ENCODE measurements at regions not wholly inside any gene's neighbourhood (a gene's known extent, or its start where the extent isn't known, plus 50 kb on each side); places are given as distances from the start of the nearest gene placed in this dataset.
"Not testable (repeated sequence)": the region's sequence is repeated elsewhere in the genome, so short reads cannot be mapped to it uniquely, and the experiment has no call there.

GRCh38 chr14:61146899-61147298, 134.2 kb downstream of the TMEM30B start:
- Histone ChIP-seq H3K9me3 (replicated peaks in 1 of 11) (peaks cover 35 to 48% (median 42%) of the 10 kb centered on the region in 11 experiments), H3K27me3 (no peaks in the 10 kb centered on the region), H3K4me3 (no peak overlapping the region), H3K36me3 (peaks cover 0 to 10% (median 0%) of the 10 kb centered on the region in 11 experiments; a peak in 2 of 22 replicates), H3K9ac (no peak overlapping the region), H4K20me1 (no peaks in the 10 kb centered on the region), H3K4me1 (no peaks in the 10 kb centered on the region), H3K4me2 (no peak overlapping the region), H3K27ac (no peak overlapping the region)
- TF ChIP-seq Cebpa-rat (IDR thresholded peaks at IDR 0.05), result no peak

GRCh38 chr14:61145903-61146481, 135.1 kb downstream of the TMEM30B start:
- Histone ChIP-seq H3K9me3 (replicated peaks in 1 of 11) (peaks cover 35 to 56% (median 47%) of the 10 kb centered on the region in 11 experiments), H3K36me3 (peaks cover 0 to 10% (median 0%) of the 10 kb centered on the region in 11 experiments; a peak in 2 of 22 replicates), H3K9ac (no peak overlapping the region), H3K27me3 (no peaks in the 10 kb centered on the region), H3K27ac (no peak overlapping the region), H3K4me3 (no peak overlapping the region), H4K20me1 (no peaks in the 10 kb centered on the region), H3K4me1 (no peaks in the 10 kb centered on the region), H3K4me2 (no peak overlapping the region)
- no peak for TF ChIP-seq Cebpa-rat (IDR thresholded peaks at IDR 0.05)

- Histone ChIP-seq H3K36me3 (peaks cover 0 to 10% (median 0%) of the 10 kb centered on the region in 11 experiments; a peak in 2 of 22 replicates), H3K4me2 (no peak overlapping the region), H3K9ac (no peak overlapping the region), H3K4me1 (no peaks in the 10 kb centered on the region), H3K27me3 (no peaks in the 10 kb centered on the region), H3K27ac (no peak overlapping the region), H3K4me3 (no peak overlapping the region), H4K20me1 (no peaks in the 10 kb centered on the region), H3K9me3 (replicated peaks in 1 of 11) (peaks cover 35 to 63% (median 47%) of the 10 kb centered on the region in 11 experiments)
- no peak for TF ChIP-seq Cebpa-rat (IDR thresholded peaks at IDR 0.05)
These were observed 135.9 kb downstream of the TMEM30B start for GRCh38 chr14:61145034-61145902.

- H4K20me1 ChIP-seq, H3K4me1 ChIP-seq, H3K4me3 ChIP-seq, H3K4me2 ChIP-seq, H3K27ac ChIP-seq, H3K9ac ChIP-seq, H3K27me3 ChIP-seq: not testable (repeated sequence)
- Histone ChIP-seq H3K36me3 (peaks cover 0 to 10% (median 0%) of the 10 kb centered on the region in 11 experiments; a peak in 2 of 22 replicates), H3K9me3 (replicated peaks in 1 of 11) (peaks cover 35 to 63% (median 47%) of the 10 kb centered on the region in 11 experiments)
These were observed 136.8 kb downstream of the TMEM30B start for GRCh38 chr14:61144117-61145033.

GRCh38 chr14:61140872-61141271, 140.3 kb downstream of the TMEM30B start:
- Histone ChIP-seq H3K9ac (no peak overlapping the region), H3K36me3 (peaks cover 0 to 10% (median 0%) of the 10 kb centered on the region in 11 experiments; a peak in 2 of 22 replicates), H3K27ac (no peak overlapping the region), H3K4me2 (no peak overlapping the region), H4K20me1 (no peaks in the 10 kb centered on the region), H3K27me3 (no peaks in the 10 kb centered on the region), H3K9me3 (replicated peaks in 1 of 11) (peaks cover 47 to 73% (median 65%) of the 10 kb centered on the region in 11 experiments), H3K4me1 (no peaks in the 10 kb centered on the region), H3K4me3 (no peak overlapping the region)
- no peak for TF ChIP-seq Cebpa-rat (IDR thresholded peaks at IDR 0.05)

- Histone ChIP-seq H3K27me3 (no peaks in the 10 kb centered on the region), H3K9me3 (replicated peaks in 1 of 11) (peaks cover 43 to 67% (median 59%) of the 10 kb centered on the region in 11 experiments), H4K20me1 (no peaks in the 10 kb centered on the region), H3K4me3 (no peak overlapping the region), H3K4me2 (no peak overlapping the region), H3K27ac (no peak overlapping the region), H3K4me1 (no peaks in the 10 kb centered on the region), H3K9ac (no peak overlapping the region), H3K36me3 (peaks cover 0 to 10% (median 0%) of the 10 kb centered on the region in 11 experiments; a peak in 2 of 22 replicates)
- no peak for TF ChIP-seq Cebpa-rat (IDR thresholded peaks at IDR 0.05)
These were observed 140.9 kb downstream of the TMEM30B start for GRCh38 chr14:61140271-61140670.

- H3K9ac ChIP-seq, result no peak overlapping the region
- peaks cover 0 to 4% (median 0%) of the 10 kb centered on the region in 11 experiments; a peak in 2 of 22 replicates for H3K36me3 ChIP-seq
- TF ChIP-seq Cebpa-rat (IDR thresholded peaks at IDR 0.05), result no peak
- no peak overlapping the region for H3K4me2 ChIP-seq
- no peak overlapping the region for H3K4me3 ChIP-seq
- H3K27me3 ChIP-seq, result no peaks in the 10 kb centered on the region
- H4K20me1 ChIP-seq, result no peaks in the 10 kb centered on the region
- no peaks in the 10 kb centered on the region for H3K4me1 ChIP-seq
- no peak overlapping the region for H3K27ac ChIP-seq
- H3K9me3 ChIP-seq (replicated peaks in 1 of 11), result peaks cover 31 to 56% (median 47%) of the 10 kb centered on the region in 11 experiments
These were observed 142.0 kb downstream of the TMEM30B start for GRCh38 chr14:61139006-61139599.

- Histone ChIP-seq H3K27me3 (no peaks in the 10 kb centered on the region), H3K9me3 (replicated peaks in 1 of 11) (peaks cover 7 to 22% (median 9%) of the 10 kb centered on the region in 11 experiments; a peak in 20 of 22 replicates), H3K36me3 (no peaks in the 10 kb centered on the region), H3K4me2 (peak overlapping the region in 1 of 11 experiments; percentile 9; a peak in 1 of 22 replicates), H3K27ac (peak overlapping the region in 1 of 11 experiments; percentile 41; a peak in 1 of 22 replicates), H3K9ac (no peak overlapping the region), H3K4me1 (peaks cover 0 to 15% (median 0%) of the 10 kb centered on the region in 10 experiments; a peak in 5 of 20 replicates), H4K20me1 (no peaks in the 10 kb centered on the region), H3K4me3 (no peak overlapping the region)
- TF ChIP-seq Cebpa-rat (IDR thresholded peaks at IDR 0.05), result no peak
These were observed 148.2 kb downstream of the TMEM30B start for GRCh38 chr14:61132894-61133293.

Data from BLaER1 treated with 17β-estradiol and CSF1 and Interleukin-3, amounts not matched to agents 10 nM and 100 nM (cell line).